Hindlimb muscle (tissue), 1 donor: ENCODE measurements at regions not wholly inside any gene's neighbourhood (a gene's known extent, or its start where the extent isn't known, plus 50 kb on each side); places are given as distances from the start of the nearest gene placed in this dataset.
A peak's percentile ranks its signal among the peaks of the same experiment; 100 is the strongest.
"Not testable (repeated sequence)": the region's sequence is repeated elsewhere in the genome, so short reads cannot be mapped to it uniquely, and the experiment has no call there.

Experiments
- DNase-seq: peaks from one replicate; pipeline ENCODE4 v3.0.0-alpha.2; 2013

GRCh38 chr21:10270211-10270610 is 251.2 kb upstream of the TPTE start:
- DNase-seq, result peak; percentile 2

- not testable (repeated sequence) for DNase-seq
Measured at GRCh38 chr21:10271666-10272207, 249.6 kb upstream of the TPTE start.

- DNase-seq, result no peak
Measured at GRCh38 chr21:10272216-10272615, 249.2 kb upstream of the TPTE start.

GRCh38 chr21:10273196-10273595 is 248.2 kb upstream of the TPTE start:
- DNase-seq, result no peak

- not testable (repeated sequence) for DNase-seq
Measured at GRCh38 chr21:10273794-10274338, 247.5 kb upstream of the TPTE start.
